Esophagus (tissue), 2 donors: ENCODE measurements at regions not wholly inside any gene's neighbourhood (a gene's known extent, or its start where the extent isn't known, plus 50 kb on each side); places are given as distances from the start of the nearest gene placed in this dataset.

Experiments
- H3K27ac ChIP-seq, 2 donors: one replicate each; pipeline ENCODE4 v1.5.1; 2013; ENCODE audit warnings: low read depth in 2 of 2, mild to moderate bottlenecking in 2 of 2, inconsistent platforms in 1 of 2, low read length in 1 of 2, moderate library complexity in 1 of 2
- H3K27me3 ChIP-seq, 2 donors: one replicate each; pipeline ENCODE4 v1.6.1; 2013; ENCODE audit warnings: low read length in 2 of 2, control low read depth in 1 of 2, mild to moderate bottlenecking in 1 of 2; ENCODE audit not compliant: insufficient read depth in 2 of 2, control insufficient read depth in 1 of 2
- H3K36me3 ChIP-seq, 2 donors: one replicate each; pipeline ENCODE4 v1.6.1; 2013; ENCODE audit warnings: low read length in 1 of 2; ENCODE audit not compliant: control insufficient read depth in 2 of 2, insufficient read depth in 2 of 2
- H3K4me1 ChIP-seq, 2 donors: one replicate each; pipeline ENCODE4 v1.6.1; 2013; ENCODE audit warnings: low read length in 1 of 2; ENCODE audit not compliant: control insufficient read depth in 2 of 2, insufficient read depth in 2 of 2
- H3K4me3 ChIP-seq, 2 donors: one replicate each; pipeline ENCODE4 v1.5.1; 2013; ENCODE audit warnings: low read length in 2 of 2, mild to moderate bottlenecking in 2 of 2, low read depth in 1 of 2, moderate library complexity in 1 of 2
- H3K9me3 ChIP-seq, 2 donors: one replicate each; pipeline ENCODE4 v1.6.1; 2013; ENCODE audit warnings: mild to moderate bottlenecking in 2 of 2, low read depth in 1 of 2, low read length in 1 of 2, moderate library complexity in 1 of 2; ENCODE audit not compliant: control insufficient read depth in 2 of 2, insufficient read depth in 1 of 2
- WGBS, 2 donors: extraction: QIAGEN DNeasy Blood & Tissue Kit; methylation state at CpG; one replicate each; pipeline ENCODE4 v1.1.7; 2013; 5-methylcytosine and 5-hydroxymethylcytosine counted together
- donor health status: healthy with polysubstance abuse.
- donor health status: Bipolar disorder and iron deficiency.

DNA sequence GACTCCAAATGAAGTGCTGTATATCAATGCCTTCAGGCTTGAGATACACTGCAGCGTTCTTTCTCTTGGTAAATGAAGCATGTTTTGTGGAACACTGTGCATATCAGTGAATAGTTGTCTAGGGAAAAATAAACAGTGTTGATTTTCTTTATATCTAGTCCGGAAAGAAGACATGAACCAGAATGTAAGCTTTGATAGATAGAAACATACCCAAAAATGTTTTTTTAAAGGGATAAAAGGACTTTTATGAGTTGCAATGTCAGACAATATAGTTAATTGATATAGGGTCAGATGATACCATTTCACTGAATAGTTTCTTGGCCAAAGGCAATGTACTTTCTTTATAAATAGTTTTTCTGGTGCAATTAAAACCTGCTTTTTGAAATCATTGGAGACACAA is 1037.8 kb downstream of the OTOL1 start:
- Histone ChIP-seq H3K27ac (no peak overlapping the region), H3K9me3 (no peaks in the 10 kb centered on the region), H3K27me3 (no peaks in the 10 kb centered on the region), H3K4me3 (no peak overlapping the region), H3K4me1 (no peaks in the 10 kb centered on the region), H3K36me3 (no peaks in the 10 kb centered on the region)
- 47 to 58% methylated on average over 2 of the region's 2 CpGs for WGBS, 2 donors

DNA sequence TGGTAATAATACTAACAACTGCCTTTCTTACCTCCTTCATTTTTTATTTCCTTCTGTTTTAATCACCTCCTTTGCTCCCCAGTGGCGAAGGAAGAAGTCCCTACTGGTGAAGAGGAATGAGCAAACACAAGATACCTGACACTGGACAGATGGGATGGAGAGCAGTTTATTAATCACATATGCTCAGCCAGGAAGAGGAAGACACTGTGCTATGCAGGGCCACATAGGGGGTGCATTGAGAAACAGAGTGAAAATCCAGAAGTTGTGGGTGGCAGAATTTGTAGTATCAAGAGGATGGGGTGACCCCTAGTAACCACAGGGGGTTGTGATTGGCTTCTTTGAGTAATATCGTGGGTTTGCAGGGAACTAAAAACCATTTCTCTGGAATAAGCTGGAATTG is 1041.9 kb downstream of the OTOL1 start:
- H3K27ac ChIP-seq = no peak overlapping the region
- no peaks in the 10 kb centered on the region for H3K36me3 ChIP-seq
- H3K9me3 ChIP-seq = no peaks in the 10 kb centered on the region
- no peak overlapping the region for H3K4me3 ChIP-seq
- 61 to 64% methylated on average over 2 of the region's 2 CpGs for WGBS, 2 donors
- H3K27me3 ChIP-seq = no peaks in the 10 kb centered on the region
- H3K4me1 ChIP-seq = no peaks in the 10 kb centered on the region

DNA sequence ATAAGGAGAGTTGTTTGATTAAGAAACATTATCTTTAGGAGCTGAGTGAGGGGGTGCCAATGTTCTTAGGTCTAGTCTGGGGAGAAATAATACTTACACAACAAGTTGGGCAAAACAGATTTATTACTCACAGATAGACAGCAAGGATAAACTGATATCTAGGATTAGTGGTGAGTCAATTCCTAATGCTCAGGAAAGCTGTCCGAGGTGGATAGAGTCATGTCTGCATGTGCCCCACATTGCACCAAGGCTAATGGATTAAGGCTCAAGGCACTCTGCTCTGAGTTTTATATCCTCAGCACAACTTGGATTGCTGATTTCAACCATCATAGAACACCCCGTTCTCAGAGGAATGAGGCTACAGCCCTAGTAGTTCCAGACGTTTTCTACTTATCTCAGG is 1042.3 kb downstream of the OTOL1 start:
- Histone ChIP-seq H3K27me3 (no peaks in the 10 kb centered on the region), H3K4me1 (no peaks in the 10 kb centered on the region), H3K27ac (no peak overlapping the region), H3K4me3 (no peak overlapping the region), H3K9me3 (no peaks in the 10 kb centered on the region), H3K36me3 (no peaks in the 10 kb centered on the region)
- WGBS, 2 donors = 71 to 75% methylated on average over 3 of the region's 3 CpGs

DNA sequence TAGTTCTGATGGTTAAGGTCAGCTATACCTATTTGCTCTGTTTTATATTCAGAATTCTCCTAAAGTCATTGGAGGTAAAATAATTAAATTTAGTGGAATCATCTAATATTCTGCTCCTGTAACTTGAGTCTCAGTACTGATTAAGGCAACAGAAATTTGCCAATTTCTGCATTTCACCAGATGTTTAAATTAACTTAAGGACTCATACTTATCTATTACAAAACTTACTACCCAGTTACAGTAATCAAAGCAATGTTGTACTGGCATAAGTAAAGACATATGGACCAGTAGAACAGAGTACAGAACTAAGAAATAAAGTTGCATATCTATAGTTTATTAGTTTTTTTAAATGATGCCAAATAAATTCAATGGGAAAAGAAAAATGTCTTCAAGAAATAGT is 1043.8 kb downstream of the OTOL1 start:
- Histone ChIP-seq H3K36me3 (no peaks in the 10 kb centered on the region), H3K27me3 (no peaks in the 10 kb centered on the region), H3K27ac (no peak overlapping the region), H3K9me3 (peaks cover 0 to 3% of the 10 kb centered on the region in 2 donors), H3K4me1 (no peaks in the 10 kb centered on the region), H3K4me3 (no peak overlapping the region)

DNA sequence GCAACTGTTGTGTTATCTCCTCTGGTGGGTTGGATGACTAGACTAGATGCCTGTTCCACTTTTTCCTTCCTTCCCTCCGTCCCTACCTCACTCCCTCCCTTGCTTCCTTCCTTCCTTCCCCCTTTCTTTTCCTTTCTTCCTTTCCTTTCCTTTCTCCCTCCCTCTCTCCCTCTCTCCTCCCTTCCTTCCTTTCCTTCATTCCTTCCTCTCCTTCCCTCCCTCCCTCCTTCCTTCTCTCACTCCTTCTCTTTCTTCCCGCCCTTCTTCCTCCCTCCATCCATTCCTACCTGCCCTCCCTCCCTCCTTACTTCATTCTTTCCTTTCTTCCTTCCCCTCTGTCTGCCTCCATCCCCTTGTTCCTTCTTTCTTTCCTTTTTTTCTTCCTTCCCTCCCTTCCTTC is 1045.3 kb downstream of the OTOL1 start:
- 59 to 74% methylated on average over 2 of the region's 2 CpGs for WGBS, 2 donors
- Histone ChIP-seq H3K4me3 (no peak overlapping the region), H3K27ac (no peak overlapping the region), H3K9me3 (peaks cover 0 to 3% of the 10 kb centered on the region in 2 donors), H3K4me1 (no peaks in the 10 kb centered on the region), H3K36me3 (no peaks in the 10 kb centered on the region), H3K27me3 (no peaks in the 10 kb centered on the region)

DNA sequence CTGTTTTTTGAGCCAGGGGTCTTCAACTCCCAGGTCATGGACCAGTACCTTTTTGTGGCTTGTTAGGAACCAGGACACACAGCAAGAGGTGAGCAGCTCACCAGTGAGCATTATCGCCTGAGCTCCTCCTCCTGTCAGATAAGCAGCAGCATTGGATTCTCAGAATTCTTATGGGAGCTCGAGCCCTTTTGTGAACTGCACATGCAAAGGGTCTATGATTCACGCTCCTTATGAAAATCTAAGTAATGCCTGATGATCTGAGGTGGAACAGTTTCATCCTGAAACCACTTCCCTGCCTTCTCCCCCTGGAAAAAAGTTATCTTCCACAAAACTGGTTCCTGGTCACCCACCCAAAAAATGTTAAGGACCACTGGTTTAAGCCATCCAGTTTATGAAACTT is 1047.6 kb downstream of the OTOL1 start:
- no peaks in the 10 kb centered on the region for H3K4me1 ChIP-seq
- WGBS, 2 donors = 56 to 65% methylated on average over 3 of the region's 3 CpGs
- peaks cover 0 to 3% of the 10 kb centered on the region in 2 donors for H3K9me3 ChIP-seq
- H3K36me3 ChIP-seq = no peaks in the 10 kb centered on the region
- H3K4me3 ChIP-seq = no peak overlapping the region
- H3K27ac ChIP-seq = no peak overlapping the region
- H3K27me3 ChIP-seq = no peaks in the 10 kb centered on the region

DNA sequence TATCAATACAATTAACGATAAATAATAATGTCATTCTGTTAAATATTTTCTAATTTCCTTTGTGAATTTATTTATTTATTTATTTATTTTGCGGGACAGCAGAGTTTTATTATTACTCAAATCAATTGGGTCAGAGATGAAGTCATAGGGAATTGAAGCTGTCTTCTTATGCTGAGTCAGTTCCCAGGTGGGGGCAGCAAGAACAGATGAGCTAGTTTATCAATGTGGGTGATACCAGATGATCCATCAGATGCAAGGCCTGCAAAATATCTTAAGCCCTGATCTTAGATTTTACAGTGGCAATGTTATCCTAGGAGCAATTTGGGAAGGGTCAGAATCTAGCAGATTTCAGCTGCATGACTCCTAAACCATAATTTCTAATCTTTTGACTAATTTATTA is 1050.3 kb downstream of the OTOL1 start:
- no peaks in the 10 kb centered on the region for H3K27me3 ChIP-seq
- no peak overlapping the region for H3K27ac ChIP-seq

DNA sequence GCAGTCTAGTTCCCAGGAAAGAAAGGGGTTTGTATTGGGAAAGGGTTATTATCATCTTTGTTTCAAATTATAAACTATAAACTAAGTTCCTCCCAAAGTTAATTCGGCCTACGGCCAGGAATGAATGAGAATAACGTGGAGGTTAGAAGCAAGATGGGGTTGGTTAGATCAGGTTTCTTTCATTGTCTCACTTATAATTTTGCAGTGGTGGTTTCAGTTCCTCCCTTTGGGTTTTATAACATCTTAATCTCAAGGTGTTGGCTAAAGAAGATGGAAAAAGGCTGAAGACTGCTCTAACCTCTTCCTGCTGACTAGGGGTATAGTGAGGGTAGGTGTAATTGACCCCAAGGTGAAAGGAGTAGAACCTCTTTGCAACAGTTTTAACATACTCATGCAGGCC is 1050.7 kb downstream of the OTOL1 start:
- Histone ChIP-seq H3K27ac (no peak overlapping the region), H3K36me3 (no peaks in the 10 kb centered on the region), H3K4me3 (no peak overlapping the region), H3K27me3 (no peaks in the 10 kb centered on the region), H3K9me3 (peaks cover 0 to 3% of the 10 kb centered on the region in 2 donors), H3K4me1 (no peaks in the 10 kb centered on the region)
- 87 to 92% methylated on average over 3 of the region's 3 CpGs for WGBS, 2 donors

More for the DNA sequence above, 1050.3 kb downstream of the OTOL1 start:
- Histone ChIP-seq H3K36me3 (no peaks in the 10 kb centered on the region), H3K4me3 (no peak overlapping the region), H3K4me1 (no peaks in the 10 kb centered on the region), H3K9me3 (peaks cover 0 to 3% of the 10 kb centered on the region in 2 donors)
- 90 to 93% methylated on average over 2 of the region's 2 CpGs for WGBS, 2 donors

DNA sequence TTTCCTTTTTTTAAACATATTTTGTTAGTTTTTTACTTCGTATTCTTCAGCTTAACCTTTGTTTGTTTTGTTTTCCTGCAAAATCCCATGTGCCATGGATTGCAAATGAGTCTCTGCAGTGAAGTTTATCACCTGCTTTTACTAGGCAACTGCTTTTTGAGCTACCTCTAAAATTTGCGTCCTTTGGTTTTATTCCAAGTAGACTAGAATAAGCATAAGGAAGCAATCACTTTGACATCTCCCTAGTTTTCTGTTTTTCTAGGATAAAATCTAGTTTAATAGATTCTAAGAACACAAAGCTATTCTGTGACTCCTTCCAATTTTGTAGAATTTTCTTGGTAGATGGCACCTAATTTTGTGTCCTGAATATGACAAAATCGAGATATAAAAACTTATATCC is 1059.2 kb downstream of the OTOL1 start:
- Histone ChIP-seq H3K27me3 (no peaks in the 10 kb centered on the region), H3K4me1 (no peaks in the 10 kb centered on the region), H3K9me3 (no peaks in the 10 kb centered on the region), H3K4me3 (no peak overlapping the region), H3K27ac (no peak overlapping the region), H3K36me3 (no peaks in the 10 kb centered on the region)
- 49 to 54% methylated on average over 3 of the region's 3 CpGs for WGBS, 2 donors

DNA sequence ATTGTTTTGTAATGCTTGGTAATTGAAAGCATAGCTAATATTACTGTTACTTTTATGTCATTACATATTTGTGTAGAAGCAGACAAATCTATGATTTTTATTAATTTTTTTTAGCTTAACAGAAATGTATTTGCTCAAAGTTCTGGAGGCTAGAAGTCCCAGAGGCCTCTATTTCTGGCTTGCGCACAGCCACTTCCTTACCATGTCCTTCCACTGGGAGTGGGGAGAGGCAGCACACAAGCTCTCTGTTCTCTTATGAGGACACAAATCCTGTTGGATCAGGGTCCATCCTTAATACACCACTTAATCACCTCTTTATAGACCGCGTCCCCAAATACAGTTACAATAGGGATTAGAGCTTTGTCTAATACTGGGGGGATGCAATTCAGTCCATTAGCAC is 1061.4 kb downstream of the OTOL1 start:
- Histone ChIP-seq H3K27ac (no peak overlapping the region), H3K9me3 (no peaks in the 10 kb centered on the region), H3K4me1 (no peaks in the 10 kb centered on the region), H3K27me3 (no peaks in the 10 kb centered on the region), H3K36me3 (no peaks in the 10 kb centered on the region), H3K4me3 (no peak overlapping the region)
- 64 to 77% methylated on average over 3 of the region's 3 CpGs for WGBS, 2 donors
